H1 (cell line): ENCODE measurements at regions not wholly inside any gene's neighbourhood (a gene's known extent, or its start where the extent isn't known, plus 50 kb on each side); places are given as distances from the start of the nearest gene placed in this dataset.

ENCODE experiments used
- CBX5 ChIP-seq: fragments of 300-800, 300-1000 bp; sonication (generic); IDR thresholded peaks from 2 replicates; pipeline ENCODE4 v1.7.1; 2016; ENCODE audit warnings: antibody characterized with exemption, low read length, low read depth
- KDM1A ChIP-seq: fragments of 200-600, 300-600 bp; sonication (generic); IDR thresholded peaks from 2 replicates; pipeline ENCODE4 v1.7.1; 2016; ENCODE audit warnings: mild to moderate bottlenecking, low read length, borderline replicate concordance
- TF ChIP-seq, protein P1 (sequence below): IDR thresholded peaks from 2 replicates; pipeline ENCODE4 v1.6.1; 2011; ENCODE audit warnings: low read depth, mild to moderate bottlenecking, low read length; ENCODE audit not compliant: insufficient read depth

- TF ChIP-seq KDM1A, result no peak
- TF ChIP-seq, protein P1, sequence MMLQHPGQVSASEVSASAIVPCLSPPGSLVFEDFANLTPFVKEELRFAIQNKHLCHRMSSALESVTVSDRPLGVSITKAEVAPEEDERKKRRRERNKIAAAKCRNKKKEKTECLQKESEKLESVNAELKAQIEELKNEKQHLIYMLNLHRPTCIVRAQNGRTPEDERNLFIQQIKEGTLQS, result no peak
- TF ChIP-seq CBX5, result no peak
Measured at GRCh38 chr5:93054424-93055163, 526.4 kb downstream of the NR2F1-AS1 start (continued).
